NCI-H345 treated with DMSO at 0.1 percent for 48 hours (cell line): ENCODE measurements at regions not wholly inside any gene's neighbourhood (a gene's known extent, or its start where the extent isn't known, plus 50 kb on each side); places are given as distances from the start of the nearest gene placed in this dataset.

Source experiments
- DNase-seq: peaks from one replicate; lab custom pipeline; 2025; ENCODE audit not compliant: unreplicated experiment; lab: John Stamatoyannopoulos, UW

- DNase-seq, result no peak
Observed at GRCh38 chr3:181660337-181660736, 51.4 kb upstream of the SOX2 start.

- no peak for DNase-seq
Observed at GRCh38 chr3:181637456-181637855, 74.3 kb upstream of the SOX2 start.

GRCh38 chr3:181637056-181637455, 74.7 kb upstream of the SOX2 start:
- DNase-seq, result no peak

- no peak for DNase-seq
Observed at GRCh38 chr3:181635141-181635540, 76.6 kb upstream of the SOX2 start.

- no peak for DNase-seq
Observed at GRCh38 chr3:181633556-181633955, 78.2 kb upstream of the SOX2 start.

GRCh38 chr3:181631901-181632300, 79.8 kb upstream of the SOX2 start:
- no peak for DNase-seq

GRCh38 chr3:181630853-181631252, 80.9 kb upstream of the SOX2 start:
- no peak for DNase-seq

- DNase-seq, result no peak
Observed at GRCh38 chr3:181629711-181630110, 82.0 kb upstream of the SOX2 start.

GRCh38 chr3:181629029-181629428, 82.7 kb upstream of the SOX2 start:
- DNase-seq, result no peak

GRCh38 chr3:181628384-181628783, 83.3 kb upstream of the SOX2 start:
- DNase-seq, result no peak

GRCh38 chr3:181626036-181626435, 85.7 kb upstream of the SOX2 start:
- no peak for DNase-seq

- peak; percentile 29 for DNase-seq
Observed at GRCh38 chr3:181623924-181624694, 87.6 kb upstream of the SOX2 start.

- no peak for DNase-seq
Observed at GRCh38 chr3:181622365-181622764, 89.4 kb upstream of the SOX2 start.

GRCh38 chr3:181619897-181620296, 91.8 kb upstream of the SOX2 start:
- no peak for DNase-seq

GRCh38 chr3:181618260-181618659, 93.5 kb upstream of the SOX2 start:
- DNase-seq, result no peak

GRCh38 chr3:181616088-181617070, 95.3 kb upstream of the SOX2 start:
- no peak for DNase-seq

GRCh38 chr3:181615666-181616065, 96.1 kb upstream of the SOX2 start:
- no peak for DNase-seq

- DNase-seq, result no peak
Observed at GRCh38 chr3:181614878-181615277, 96.8 kb upstream of the SOX2 start.

- no peak for DNase-seq
Observed at GRCh38 chr3:181613813-181614212, 97.9 kb upstream of the SOX2 start.

GRCh38 chr3:181613191-181613590, 98.5 kb upstream of the SOX2 start:
- DNase-seq, result no peak

- peak; percentile 32 for DNase-seq
Observed at GRCh38 chr3:181610973-181611265, 100.8 kb upstream of the SOX2 start.
